Keratinocyte (primary cell): ENCODE measurements at regions not wholly inside any gene's neighbourhood (a gene's known extent, or its start where the extent isn't known, plus 50 kb on each side); places are given as distances from the start of the nearest gene placed in this dataset.

Source experiments
- CTCF ChIP-seq, 3 experiments: IDR thresholded peaks in 1 of 3; conservative IDR thresholded peaks in 1 of 3; optimal IDR thresholded peaks in 1 of 3; 2 replicates in 2 of 3; 3 replicates in 1 of 3; pipeline versions ENCODE3 to v1.5.1; 2011; ENCODE audit warnings: low read length in 3 of 3, mild to moderate bottlenecking in 3 of 3, moderate library complexity in 2 of 3, control low read depth in 1 of 3, inconsistent platforms in 1 of 3; ENCODE audit not compliant: insufficient read depth in 2 of 3; ENCODE audit errors: extremely low read depth in 1 of 3
- EZH2 ChIP-seq: IDR thresholded peaks from one replicate; pipeline ENCODE4 v1.6.1; 2012; ENCODE audit warnings: inconsistent platforms, mild to moderate bottlenecking, low read length, moderate library complexity

- TF ChIP-seq CTCF (optimal IDR thresholded peaks at IDR 0.05 in 1 of 3, IDR thresholded peaks at IDR 0.05 in 1 of 3, conservative IDR thresholded peaks at IDR 0.05 in 1 of 3; ENCODE audit: extremely low read depth in 1 of 3, insufficient read depth in 2 of 3, low read length in 3 of 3) (no peak), EZH2 (no peak)
Measured at GRCh38 chr6:126581316-126581715, 241.4 kb downstream of the CENPW start.
